GM10266 (cell line): ENCODE measurements at regions not wholly inside any gene's neighbourhood (a gene's known extent, or its start where the extent isn't known, plus 50 kb on each side); places are given as distances from the start of the nearest gene placed in this dataset.

Source experiments
- DNase-seq: peaks from one replicate; pipeline ENCODE4 v3.0.0; 2012; ENCODE audit errors: extremely low spot score
- TF ChIP-seq, protein P1 (sequence below): IDR thresholded peaks from 2 replicates; pipeline ENCODE4 v1.5.1; 2012; ENCODE audit warnings: mild to moderate bottlenecking, low read depth; ENCODE audit not compliant: control insufficient read depth, insufficient read depth; ENCODE audit errors: missing control alignments

DNA sequence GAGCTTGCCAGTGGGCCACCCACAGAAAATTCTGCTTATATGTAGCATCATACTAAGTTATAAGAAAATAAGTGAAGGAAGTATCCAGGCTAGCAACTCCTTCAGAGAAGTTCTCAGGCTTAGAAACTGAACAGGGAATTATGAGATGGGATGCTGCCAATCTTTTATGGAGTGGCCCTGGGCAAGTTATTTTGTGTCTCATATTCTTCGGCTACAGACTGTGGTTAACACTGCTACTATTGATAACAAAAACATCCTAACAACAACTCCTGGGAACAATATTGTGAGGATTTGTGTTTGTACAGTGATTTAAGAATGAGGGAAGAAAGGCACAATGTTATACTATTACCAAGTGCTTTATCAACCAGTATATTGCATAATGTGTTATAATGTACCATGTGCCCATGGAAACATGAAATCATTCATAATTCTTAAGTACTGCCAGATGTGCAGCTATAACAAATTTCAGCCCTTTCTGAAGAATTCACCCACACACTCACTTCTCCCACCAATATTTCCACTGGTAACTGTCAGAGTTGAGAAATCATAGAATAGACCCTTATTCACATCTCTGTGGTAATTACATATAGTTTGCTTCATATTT, 113.3 kb upstream of the SOX5 start:
- DNase-seq, result no peak
- TF ChIP-seq, protein P1, sequence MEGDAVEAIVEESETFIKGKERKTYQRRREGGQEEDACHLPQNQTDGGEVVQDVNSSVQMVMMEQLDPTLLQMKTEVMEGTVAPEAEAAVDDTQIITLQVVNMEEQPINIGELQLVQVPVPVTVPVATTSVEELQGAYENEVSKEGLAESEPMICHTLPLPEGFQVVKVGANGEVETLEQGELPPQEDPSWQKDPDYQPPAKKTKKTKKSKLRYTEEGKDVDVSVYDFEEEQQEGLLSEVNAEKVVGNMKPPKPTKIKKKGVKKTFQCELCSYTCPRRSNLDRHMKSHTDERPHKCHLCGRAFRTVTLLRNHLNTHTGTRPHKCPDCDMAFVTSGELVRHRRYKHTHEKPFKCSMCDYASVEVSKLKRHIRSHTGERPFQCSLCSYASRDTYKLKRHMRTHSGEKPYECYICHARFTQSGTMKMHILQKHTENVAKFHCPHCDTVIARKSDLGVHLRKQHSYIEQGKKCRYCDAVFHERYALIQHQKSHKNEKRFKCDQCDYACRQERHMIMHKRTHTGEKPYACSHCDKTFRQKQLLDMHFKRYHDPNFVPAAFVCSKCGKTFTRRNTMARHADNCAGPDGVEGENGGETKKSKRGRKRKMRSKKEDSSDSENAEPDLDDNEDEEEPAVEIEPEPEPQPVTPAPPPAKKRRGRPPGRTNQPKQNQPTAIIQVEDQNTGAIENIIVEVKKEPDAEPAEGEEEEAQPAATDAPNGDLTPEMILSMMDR, result no peak

DNA sequence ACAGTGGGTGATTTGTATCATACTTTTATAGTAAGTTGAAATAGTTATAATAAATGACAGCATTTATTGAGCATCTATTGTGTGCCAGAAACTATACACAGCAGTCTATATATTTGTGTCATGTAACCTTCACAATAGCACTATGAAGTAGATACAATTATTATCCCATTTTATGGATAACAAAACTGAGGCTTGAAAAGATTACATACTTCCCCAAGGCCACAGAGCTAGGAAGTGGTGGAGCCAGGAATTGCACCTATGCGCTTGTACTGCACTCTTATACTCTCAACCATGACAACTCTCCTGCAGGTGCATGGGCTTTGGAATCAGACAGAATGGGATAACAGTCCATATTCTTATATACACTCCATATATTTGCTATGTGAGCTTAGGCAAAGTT, 110.6 kb upstream of the SOX5 start:
- no peak for DNase-seq
- TF ChIP-seq, protein P1, result no peak

DNA sequence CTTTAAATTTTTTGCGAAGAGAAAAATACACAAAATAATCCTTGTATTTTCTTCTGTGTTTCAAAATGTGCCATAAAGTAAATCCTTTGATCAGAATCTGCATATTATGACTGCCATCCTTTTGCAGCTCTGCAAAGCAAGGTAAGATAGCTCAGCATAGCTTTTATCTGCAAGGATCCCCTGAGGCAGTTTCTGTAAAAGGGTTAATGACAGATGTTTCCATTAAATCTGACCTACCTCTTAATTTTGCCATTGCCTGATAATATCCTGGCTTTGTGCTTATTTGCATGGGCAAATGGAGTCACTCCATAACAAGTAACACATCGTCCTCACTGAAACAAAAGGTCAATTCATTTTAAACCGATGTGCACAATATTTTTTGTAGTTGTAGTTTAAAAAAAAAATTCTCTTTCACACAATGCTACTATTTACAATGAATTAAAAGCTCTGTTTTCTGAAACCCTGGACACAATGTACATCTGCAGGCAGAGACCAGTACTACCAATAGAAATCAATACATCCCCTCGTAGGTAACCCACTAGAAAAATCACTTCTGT, 108.5 kb upstream of the SOX5 start:
- DNase-seq, result no peak
- TF ChIP-seq, protein P1, result no peak

DNA sequence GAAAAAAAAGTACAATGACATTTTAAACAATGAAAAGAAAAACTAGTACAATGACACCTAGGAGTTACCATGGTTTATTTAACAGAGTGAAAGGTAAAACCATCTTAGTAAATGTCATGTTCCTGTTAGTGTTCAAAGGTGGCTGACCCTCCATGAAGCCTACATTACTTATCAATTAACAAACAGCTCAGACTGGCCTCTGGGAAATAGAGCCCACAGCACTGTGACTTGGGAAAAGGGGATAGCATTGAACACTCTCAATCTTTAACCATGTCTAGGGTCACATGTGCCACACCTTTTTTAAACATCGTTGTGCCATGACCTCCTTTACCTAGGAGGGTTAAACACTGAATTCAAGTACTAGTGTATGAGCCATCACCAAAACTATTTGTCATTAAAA, 106.3 kb upstream of the SOX5 start:
- TF ChIP-seq, protein P1, result no peak

DNA sequence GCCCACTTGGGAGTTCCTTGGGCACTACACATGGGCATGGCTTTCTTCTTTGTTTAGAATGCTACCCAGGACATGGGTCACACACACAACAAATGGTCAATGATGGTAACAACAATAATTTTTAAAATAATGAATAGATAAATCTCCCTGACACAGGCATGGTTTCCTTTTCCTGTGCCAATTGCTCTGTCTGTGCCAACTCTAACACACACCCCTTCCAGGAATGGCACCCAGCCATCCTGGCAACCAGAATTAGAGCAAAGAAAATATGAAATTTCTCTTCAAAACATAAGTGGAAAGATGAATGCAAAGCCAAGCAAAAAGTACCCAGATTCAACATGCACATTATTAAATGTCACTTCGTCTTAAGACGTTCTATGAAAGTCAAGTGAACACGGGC, 104.9 kb upstream of the SOX5 start:
- TF ChIP-seq, protein P1, result no peak

More for the DNA sequence above, 106.3 kb upstream of the SOX5 start:
- no peak for DNase-seq

DNA sequence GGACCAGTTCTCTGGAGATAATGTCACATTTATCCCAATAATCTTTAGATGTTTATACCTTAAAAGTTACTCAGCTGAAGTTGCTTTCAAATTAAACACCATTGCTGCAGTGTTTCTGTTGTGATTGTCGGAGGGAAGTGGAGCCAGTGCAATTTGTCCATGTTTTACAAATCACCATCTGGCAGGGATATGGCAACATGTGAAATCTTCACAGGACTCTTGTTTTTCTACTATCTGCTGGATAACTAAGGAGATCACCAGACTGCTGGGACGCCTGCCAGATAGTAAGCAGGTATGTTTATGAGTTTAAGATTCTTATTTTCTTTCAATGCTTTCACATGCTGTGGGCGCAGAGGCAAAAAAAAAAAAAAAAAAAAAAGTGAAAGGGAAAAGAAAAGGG, 100.3 kb upstream of the SOX5 start:
- TF ChIP-seq, protein P1, result no peak
- no peak for DNase-seq

More for the DNA sequence above, 104.9 kb upstream of the SOX5 start:
- no peak for DNase-seq

DNA sequence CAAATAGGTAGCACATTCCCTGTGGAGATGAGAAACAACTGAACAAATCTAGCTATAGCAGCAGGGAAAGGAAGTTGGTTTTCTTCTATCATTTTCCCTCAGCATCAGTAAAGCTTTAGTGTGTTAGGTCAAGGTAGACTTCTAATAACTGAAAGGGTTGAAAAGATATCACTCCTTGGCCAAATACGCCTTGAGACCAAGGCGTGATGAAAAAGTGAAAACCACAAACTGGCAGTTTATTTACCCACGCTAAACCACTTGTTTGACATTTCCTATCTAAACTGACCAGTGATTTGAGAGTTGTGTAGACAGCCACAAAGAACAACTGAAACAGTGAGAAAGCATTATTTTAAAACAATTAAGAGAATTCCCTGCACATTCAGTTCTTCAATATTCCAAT, 99.6 kb upstream of the SOX5 start:
- no peak for DNase-seq

More for the DNA sequence above, 99.6 kb upstream of the SOX5 start:
- TF ChIP-seq, protein P1, result no peak
